Mucosa of gallbladder (tissue), 1 donor: ENCODE measurements at regions not wholly inside any gene's neighbourhood (a gene's known extent, or its start where the extent isn't known, plus 50 kb on each side); places are given as distances from the start of the nearest gene placed in this dataset.
"Not testable (repeated sequence)": the region's sequence is repeated elsewhere in the genome, so short reads cannot be mapped to it uniquely, and the experiment has no call there.

ENCODE experiments used
- DNase-seq: peaks from one replicate; pipeline ENCODE4 v3.0.0-alpha.2; 2020; ENCODE audit warnings: low spot score
- donor health status: DM: no; HTN: no; CAD: no.

- DNase-seq = no peak
These were observed 656.8 kb upstream of the NCAM2 start for GRCh38 chr21:20341431-20341830.

GRCh38 chr21:20343186-20343585, 655.0 kb upstream of the NCAM2 start:
- no peak for DNase-seq

GRCh38 chr21:20351138-20351537, 647.1 kb upstream of the NCAM2 start:
- DNase-seq = no peak

GRCh38 chr21:20353351-20353750, 644.9 kb upstream of the NCAM2 start:
- DNase-seq = no peak

GRCh38 chr21:20373031-20373430, 625.2 kb upstream of the NCAM2 start:
- DNase-seq = no peak

- no peak for DNase-seq
These were observed 621.0 kb upstream of the NCAM2 start for GRCh38 chr21:20377250-20377649.

- DNase-seq = no peak
These were observed 609.8 kb upstream of the NCAM2 start for GRCh38 chr21:20388400-20388799.

GRCh38 chr21:20396798-20397197, 601.4 kb upstream of the NCAM2 start:
- DNase-seq = no peak

- DNase-seq = no peak
These were observed 593.3 kb upstream of the NCAM2 start for GRCh38 chr21:20404915-20405314.

GRCh38 chr21:20418353-20418752, 579.9 kb upstream of the NCAM2 start:
- no peak for DNase-seq

- DNase-seq = no peak
These were observed 578.4 kb upstream of the NCAM2 start for GRCh38 chr21:20419772-20420171.

- no peak for DNase-seq
These were observed 573.3 kb upstream of the NCAM2 start for GRCh38 chr21:20424943-20425342.

GRCh38 chr21:20425856-20426255, 572.4 kb upstream of the NCAM2 start:
- no peak for DNase-seq

- DNase-seq = no peak
These were observed 557.9 kb upstream of the NCAM2 start for GRCh38 chr21:20440338-20440737.

- DNase-seq = no peak
These were observed 554.6 kb upstream of the NCAM2 start for GRCh38 chr21:20443558-20444155.

GRCh38 chr21:20445971-20446370, 552.2 kb upstream of the NCAM2 start:
- DNase-seq = no peak

- DNase-seq = no peak
These were observed 547.2 kb upstream of the NCAM2 start for GRCh38 chr21:20451046-20451445.

- DNase-seq = no peak
These were observed 545.3 kb upstream of the NCAM2 start for GRCh38 chr21:20452935-20453334.

GRCh38 chr21:20459838-20460237, 538.4 kb upstream of the NCAM2 start:
- no peak for DNase-seq

GRCh38 chr21:20463362-20463761, 534.8 kb upstream of the NCAM2 start:
- DNase-seq = no peak

- DNase-seq = no peak
These were observed 528.8 kb upstream of the NCAM2 start for GRCh38 chr21:20469361-20469760.

GRCh38 chr21:20486303-20486702, 511.9 kb upstream of the NCAM2 start:
- no peak for DNase-seq

- DNase-seq = not testable (repeated sequence)
These were observed 495.3 kb upstream of the NCAM2 start for GRCh38 chr21:20502915-20503314.

GRCh38 chr21:20507783-20508182, 490.4 kb upstream of the NCAM2 start:
- no peak for DNase-seq
